Sigmoid colon (tissue), 6 donors: ENCODE measurements at regions not wholly inside any gene's neighbourhood (a gene's known extent, or its start where the extent isn't known, plus 50 kb on each side); places are given as distances from the start of the nearest gene placed in this dataset.

Experiments used
- DNase-seq: peaks from one replicate; pipeline ENCODE4 v3.0.0-alpha.2; 2019
- H3K27ac ChIP-seq, 4 donors: fragments of 200-600 bp; sonication (generic); one replicate each; pipeline ENCODE4 v1.5.1; 2016 to 2019; ENCODE audit warnings: mild to moderate bottlenecking in 1 of 4
- H3K27me3 ChIP-seq, 3 donors: fragments of 200-600 bp; sonication (generic); one replicate each; pipeline ENCODE4 v1.5.1; 2019; ENCODE audit warnings: mild to moderate bottlenecking in 1 of 3
- H3K36me3 ChIP-seq, 4 donors: fragments of 200-600 bp; sonication (generic); one replicate each; pipeline ENCODE4 v1.5.1; 2016 to 2019
- H3K4me1 ChIP-seq, 4 donors: fragments of 200-600 bp; sonication (generic); one replicate each; pipeline ENCODE4 v1.5.1; 2017 to 2019
- H3K4me3 ChIP-seq, 4 donors: fragments of 200-600 bp; sonication (generic); one replicate each; pipeline ENCODE4 v1.5.1; 2017 to 2019; ENCODE audit warnings: mild to moderate bottlenecking in 2 of 4, moderate library complexity in 1 of 4
- H3K9me3 ChIP-seq, 4 donors: fragments of 200-600 bp in 3 of 4; sonication (generic) in 3 of 4; one replicate each; pipeline versions ENCODE4 v1.5.1 to v1.6.1; 2013 to 2019
- CTCF ChIP-seq, 4 experiments: fragments of 450-650 bp in 3 of 4; fragments of 200-600 bp in 1 of 4; IDR thresholded peaks; one replicate each; pipeline ENCODE4 v1.5.1; 2016 to 2019; ENCODE audit warnings: antibody characterized with exemption in 4 of 4, mild to moderate bottlenecking in 3 of 4, moderate library complexity in 2 of 4
- EP300 ChIP-seq, 4 donors: sonication (generic); formaldehyde crosslinking; IDR thresholded peaks; one replicate each; pipeline ENCODE4 v1.6.1; 2017; ENCODE audit warnings: antibody characterized with exemption in 4 of 4
- POLR2A ChIP-seq, 2 donors: fragments of 450-650 bp; IDR thresholded peaks; one replicate each; pipeline ENCODE4 v1.6.1; 2016; ENCODE audit warnings: antibody characterized with exemption in 2 of 2, mild to moderate bottlenecking in 2 of 2, moderate library complexity in 2 of 2
- POLR2AphosphoS5 ChIP-seq, 4 donors: sonication (generic); formaldehyde crosslinking; IDR thresholded peaks; one replicate each; pipeline ENCODE4 v1.6.1; 2017; ENCODE audit warnings: antibody characterized with exemption in 4 of 4
- WGBS, 2 donors: extraction: QIAGEN DNeasy Blood & Tissue Kit; methylation state at CpG; one replicate each; pipeline ENCODE4 v1.1.7; 2013; 5-methylcytosine and 5-hydroxymethylcytosine counted together
- intact Hi-C: fragments of 100-400 bp; cut with DNase I; formaldehyde crosslinking; loops from one replicate; pipeline ENCODE4 v1.15.1; 2023
- donor health status: healthy with polysubstance abuse.
- donor health status: healthy.

- no peak for DNase-seq
- no peak overlapping the region for H3K27ac ChIP-seq
- H3K36me3 ChIP-seq = no peaks in the 10 kb centered on the region
- TF ChIP-seq EP300 (IDR thresholded peaks at IDR 0.05) (no peak), CTCF (IDR thresholded peaks at IDR 0.05) (no peak), POLR2AphosphoS5 (IDR thresholded peaks at IDR 0.05) (no peak), POLR2A (IDR thresholded peaks at IDR 0.05) (no peak)
- H3K4me3 ChIP-seq = no peak overlapping the region
- WGBS, 2 donors = 82 to 86% methylated on average over 3 of the region's 3 CpGs
- H3K27me3 ChIP-seq = peaks cover 0 to 23% (median 0%) of the 10 kb centered on the region in 3 donors
- intact Hi-C loops = no loop called here
- peaks cover 0 to 2% (median 0%) of the 10 kb centered on the region in 4 donors for H3K9me3 ChIP-seq
- no peaks in the 10 kb centered on the region for H3K4me1 ChIP-seq
Observed at GRCh38 chr13:26837102-26837501, 76.5 kb upstream of the GPR12 start.

- DNase-seq = no peak
- TF ChIP-seq POLR2A (IDR thresholded peaks at IDR 0.05) = no peak
- TF ChIP-seq CTCF (IDR thresholded peaks at IDR 0.05) = no peak
- no peak for TF ChIP-seq POLR2AphosphoS5 (IDR thresholded peaks at IDR 0.05)
- no peak for TF ChIP-seq EP300 (IDR thresholded peaks at IDR 0.05)
- H3K36me3 ChIP-seq = no peaks in the 10 kb centered on the region
- intact Hi-C loops = no loop called here
- peaks cover 0 to 23% (median 0%) of the 10 kb centered on the region in 3 donors for H3K27me3 ChIP-seq
- H3K27ac ChIP-seq = no peak overlapping the region
- no peaks in the 10 kb centered on the region for H3K4me1 ChIP-seq
- no peak overlapping the region for H3K4me3 ChIP-seq
- H3K9me3 ChIP-seq = peaks cover 0 to 2% (median 0%) of the 10 kb centered on the region in 4 donors
Observed at GRCh38 chr13:26836626-26837025, 76.0 kb upstream of the GPR12 start.

GRCh38 chr13:26834646-26835045 is 74.1 kb upstream of the GPR12 start:
- H3K4me3 ChIP-seq = no peak overlapping the region
- TF ChIP-seq POLR2A (IDR thresholded peaks at IDR 0.05) (no peak), POLR2AphosphoS5 (IDR thresholded peaks at IDR 0.05) (no peak), EP300 (IDR thresholded peaks at IDR 0.05) (no peak), CTCF (IDR thresholded peaks at IDR 0.05) (no peak)
- H3K9me3 ChIP-seq = peaks cover 0 to 2% (median 0%) of the 10 kb centered on the region in 4 donors
- no peaks in the 10 kb centered on the region for H3K4me1 ChIP-seq
- H3K27me3 ChIP-seq = peaks cover 0 to 23% (median 0%) of the 10 kb centered on the region in 3 donors
- intact Hi-C loops = no loop called here
- H3K27ac ChIP-seq = no peak overlapping the region
- no peak for DNase-seq
- no peaks in the 10 kb centered on the region for H3K36me3 ChIP-seq
- WGBS, 2 donors = 19 to 34% methylated on average over 4 of the region's 4 CpGs

- Histone ChIP-seq H3K27me3 (peaks cover 0 to 7% (median 0%) of the 10 kb centered on the region in 3 donors), H3K4me3 (no peak overlapping the region), H3K27ac (no peak overlapping the region), H3K36me3 (no peaks in the 10 kb centered on the region), H3K9me3 (peaks cover 0 to 2% (median 0%) of the 10 kb centered on the region in 4 donors), H3K4me1 (no peaks in the 10 kb centered on the region)
- DNase-seq = no peak
- 49 to 66% methylated on average over 6 of the region's 6 CpGs for WGBS, 2 donors
- TF ChIP-seq POLR2AphosphoS5 (IDR thresholded peaks at IDR 0.05) = no peak
- TF ChIP-seq CTCF (IDR thresholded peaks at IDR 0.05) = no peak
- no peak for TF ChIP-seq EP300 (IDR thresholded peaks at IDR 0.05)
- TF ChIP-seq POLR2A (IDR thresholded peaks at IDR 0.05) = no peak
- intact Hi-C loops = no loop called here
Observed at GRCh38 chr13:26831336-26831908, 70.8 kb upstream of the GPR12 start.

- Histone ChIP-seq H3K27ac (no peak overlapping the region), H3K27me3 (peaks cover 0 to 7% (median 0%) of the 10 kb centered on the region in 3 donors), H3K4me3 (no peak overlapping the region), H3K36me3 (no peaks in the 10 kb centered on the region), H3K4me1 (no peaks in the 10 kb centered on the region), H3K9me3 (no peaks in the 10 kb centered on the region)
- 87 to 89% methylated on average over 4 of the region's 4 CpGs for WGBS, 2 donors
- intact Hi-C loops = no loop called here
- no peak for TF ChIP-seq POLR2AphosphoS5 (IDR thresholded peaks at IDR 0.05)
- TF ChIP-seq POLR2A (IDR thresholded peaks at IDR 0.05) = no peak
- no peak for TF ChIP-seq CTCF (IDR thresholded peaks at IDR 0.05)
- TF ChIP-seq EP300 (IDR thresholded peaks at IDR 0.05) = no peak
- no peak for DNase-seq
Observed at GRCh38 chr13:26829716-26830115, 69.1 kb upstream of the GPR12 start.
